Bronchial epithelial cell (primary cell): ENCODE measurements at regions not wholly inside any gene's neighbourhood (a gene's known extent, or its start where the extent isn't known, plus 50 kb on each side); places are given as distances from the start of the nearest gene placed in this dataset.

Experiments
- DNase-seq: peaks from one replicate; pipeline ENCODE4 v3.0.0-alpha.2; 2010; ENCODE audit warnings: low read depth
- FAIRE-seq: peaks from 2 replicates; lab custom pipeline; 2011; peaks lifted over from hg19 to GRCh38; lab: Jason Lieb, UNC
- H3K27me3 ChIP-seq: 2 replicates; pipeline ENCODE4 v1.5.1; 2011; ENCODE audit warnings: low read length; ENCODE audit not compliant: control insufficient read depth, insufficient read depth
- H3K36me3 ChIP-seq: 2 replicates; pipeline ENCODE4 v1.5.1; 2011; ENCODE audit warnings: low read length; ENCODE audit not compliant: control insufficient read depth, insufficient read depth
- H3K4me3 ChIP-seq: 2 replicates; pipeline ENCODE4 v1.5.1; 2011; ENCODE audit warnings: mild to moderate bottlenecking, low read depth, low read length, control low read depth
- TF ChIP-seq, protein P1 (sequence below): IDR thresholded peaks from 2 replicates; pipeline ENCODE4 v1.5.1; 2011; ENCODE audit warnings: mild to moderate bottlenecking, moderate library complexity, low read length, control low read depth, inconsistent platforms; ENCODE audit not compliant: insufficient read depth, severe bottlenecking

DNA sequence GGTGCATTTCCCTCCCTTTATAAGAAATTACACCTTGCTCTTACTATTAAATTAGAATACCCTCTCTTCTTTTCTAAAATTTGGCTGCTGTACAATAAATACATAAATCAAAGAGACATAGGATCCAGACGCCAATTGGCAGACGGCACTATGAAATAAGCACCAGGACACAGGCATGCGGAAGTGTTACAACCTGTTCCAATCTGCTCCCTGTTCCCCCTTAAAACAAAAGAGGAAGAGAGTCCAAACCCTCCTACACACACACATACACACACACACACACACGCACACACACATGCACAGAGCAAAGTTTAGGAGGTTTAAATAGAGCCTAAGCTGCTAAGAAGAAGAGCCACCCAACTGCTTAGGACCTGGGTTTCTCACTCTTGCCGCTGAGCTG lies 75.6 kb upstream of the ZNF507 start:
- TF ChIP-seq, protein P1, sequence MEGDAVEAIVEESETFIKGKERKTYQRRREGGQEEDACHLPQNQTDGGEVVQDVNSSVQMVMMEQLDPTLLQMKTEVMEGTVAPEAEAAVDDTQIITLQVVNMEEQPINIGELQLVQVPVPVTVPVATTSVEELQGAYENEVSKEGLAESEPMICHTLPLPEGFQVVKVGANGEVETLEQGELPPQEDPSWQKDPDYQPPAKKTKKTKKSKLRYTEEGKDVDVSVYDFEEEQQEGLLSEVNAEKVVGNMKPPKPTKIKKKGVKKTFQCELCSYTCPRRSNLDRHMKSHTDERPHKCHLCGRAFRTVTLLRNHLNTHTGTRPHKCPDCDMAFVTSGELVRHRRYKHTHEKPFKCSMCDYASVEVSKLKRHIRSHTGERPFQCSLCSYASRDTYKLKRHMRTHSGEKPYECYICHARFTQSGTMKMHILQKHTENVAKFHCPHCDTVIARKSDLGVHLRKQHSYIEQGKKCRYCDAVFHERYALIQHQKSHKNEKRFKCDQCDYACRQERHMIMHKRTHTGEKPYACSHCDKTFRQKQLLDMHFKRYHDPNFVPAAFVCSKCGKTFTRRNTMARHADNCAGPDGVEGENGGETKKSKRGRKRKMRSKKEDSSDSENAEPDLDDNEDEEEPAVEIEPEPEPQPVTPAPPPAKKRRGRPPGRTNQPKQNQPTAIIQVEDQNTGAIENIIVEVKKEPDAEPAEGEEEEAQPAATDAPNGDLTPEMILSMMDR: no peak
- Histone ChIP-seq H3K4me3 (no peak overlapping the region), H3K36me3 (no peaks in the 10 kb centered on the region), H3K27me3 (no peaks in the 10 kb centered on the region)
- DNase-seq (no peak), FAIRE-seq (peak; percentile 28)

DNA sequence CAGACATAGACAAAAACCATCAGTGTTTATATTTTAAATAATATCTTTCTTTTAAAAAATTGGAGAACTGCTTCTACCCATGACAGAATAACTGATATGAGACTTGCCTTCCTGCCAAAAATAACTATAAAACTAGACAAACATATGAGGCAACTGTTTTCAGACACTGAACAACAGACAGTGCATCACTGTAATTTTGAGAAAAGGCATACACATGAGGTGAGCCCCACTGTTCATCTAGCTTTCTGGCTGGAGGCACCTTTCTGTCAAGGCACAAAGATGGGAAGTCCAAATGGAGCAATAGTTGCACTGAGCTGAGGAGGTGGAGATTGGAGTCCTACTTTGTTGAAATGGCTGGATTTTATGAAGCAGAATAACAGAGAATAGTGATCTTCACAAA lies 71.9 kb upstream of the ZNF507 start:
- no peak overlapping the region for H3K4me3 ChIP-seq
- FAIRE-seq (no peak), DNase-seq (no peak)
- no peaks in the 10 kb centered on the region for H3K36me3 ChIP-seq
- no peaks in the 10 kb centered on the region for H3K27me3 ChIP-seq
- TF ChIP-seq, protein P1: no peak

DNA sequence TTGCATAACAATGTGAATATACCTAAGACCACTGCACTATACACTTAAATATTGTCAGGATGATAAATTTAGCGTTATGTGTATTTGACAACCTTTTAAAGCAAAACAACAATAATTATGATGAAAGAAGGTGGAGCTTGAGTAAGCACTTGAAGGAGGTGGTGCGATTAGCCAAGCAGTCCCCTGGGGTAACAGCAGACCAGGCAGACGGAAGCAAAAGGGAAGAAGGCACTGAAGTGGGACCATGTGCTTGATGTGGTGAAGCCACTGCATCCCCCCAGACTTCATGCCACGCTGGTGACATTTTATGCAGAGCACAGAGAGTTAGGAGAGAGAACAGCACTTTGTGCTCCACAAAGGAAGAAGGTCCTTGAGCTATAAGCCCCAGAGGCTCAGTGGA lies 58.3 kb upstream of the ZNF507 start:
- DNase-seq (no peak), FAIRE-seq (no peak)
- no peaks in the 10 kb centered on the region for H3K27me3 ChIP-seq

DNA sequence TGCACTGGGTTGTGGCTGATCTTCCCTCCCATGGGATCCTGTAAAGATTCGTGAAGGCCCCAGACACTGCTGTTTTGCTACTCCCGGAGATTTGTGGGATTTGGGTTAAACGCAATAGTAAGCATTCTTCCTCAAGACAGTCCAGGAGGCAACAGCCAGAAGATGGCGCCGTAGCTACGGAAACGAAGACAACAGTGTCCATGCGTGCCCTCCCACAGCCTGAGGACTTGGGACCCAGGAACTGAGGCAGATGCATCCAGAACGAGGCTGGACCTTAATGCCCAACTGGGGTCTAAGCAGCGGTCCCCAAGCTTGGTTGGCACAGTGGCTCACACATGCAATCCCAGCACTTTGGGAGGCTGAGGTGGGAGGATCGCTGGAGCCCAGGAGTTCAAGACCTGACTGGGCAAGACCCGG lies 57.6 kb upstream of the ZNF507 start:
- DNase-seq (peak; percentile 29), FAIRE-seq (no peak)
- Histone ChIP-seq H3K36me3 (no peaks in the 10 kb centered on the region), H3K4me3 (no peak overlapping the region), H3K27me3 (no peaks in the 10 kb centered on the region)
- TF ChIP-seq, protein P1: peak; percentile 48

More for the DNA sequence above, 58.3 kb upstream of the ZNF507 start:
- H3K36me3 ChIP-seq: no peaks in the 10 kb centered on the region
- H3K4me3 ChIP-seq: no peak overlapping the region
- TF ChIP-seq, protein P1: no peak

DNA sequence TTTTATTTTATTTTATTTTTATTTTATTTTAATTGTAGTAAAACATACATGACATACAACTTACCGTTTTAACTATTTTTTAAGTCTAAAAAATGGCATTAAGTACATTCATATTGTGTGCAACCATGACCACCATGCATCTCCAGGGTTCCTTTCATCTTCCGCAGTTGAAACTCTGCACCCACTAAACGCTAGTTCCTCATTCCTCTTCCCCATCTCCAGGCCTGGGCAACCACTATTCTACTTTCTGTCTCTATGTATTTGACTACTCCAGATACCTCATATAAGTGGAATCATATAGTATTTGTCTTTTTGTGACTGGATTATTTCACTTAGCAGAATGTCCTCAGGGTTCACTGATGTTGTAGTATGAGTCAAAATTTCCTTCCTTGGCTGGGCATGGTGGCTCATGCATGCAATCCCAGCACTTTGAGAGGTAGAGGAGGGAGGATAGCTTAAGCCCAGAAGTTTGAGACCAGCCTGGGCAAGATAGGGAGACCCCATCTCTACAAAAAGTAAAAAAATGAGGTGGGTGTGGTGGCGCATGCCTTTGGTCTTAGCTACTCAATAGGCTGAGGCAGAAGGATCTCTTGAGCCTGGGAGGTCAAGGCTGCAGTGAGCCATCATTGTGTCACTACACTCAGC lies 55.7 kb upstream of the ZNF507 start:
- FAIRE-seq (no peak), DNase-seq (no peak)
- Histone ChIP-seq H3K27me3 (no peaks in the 10 kb centered on the region), H3K36me3 (no peaks in the 10 kb centered on the region), H3K4me3 (no peak overlapping the region)
- TF ChIP-seq, protein P1: no peak

DNA sequence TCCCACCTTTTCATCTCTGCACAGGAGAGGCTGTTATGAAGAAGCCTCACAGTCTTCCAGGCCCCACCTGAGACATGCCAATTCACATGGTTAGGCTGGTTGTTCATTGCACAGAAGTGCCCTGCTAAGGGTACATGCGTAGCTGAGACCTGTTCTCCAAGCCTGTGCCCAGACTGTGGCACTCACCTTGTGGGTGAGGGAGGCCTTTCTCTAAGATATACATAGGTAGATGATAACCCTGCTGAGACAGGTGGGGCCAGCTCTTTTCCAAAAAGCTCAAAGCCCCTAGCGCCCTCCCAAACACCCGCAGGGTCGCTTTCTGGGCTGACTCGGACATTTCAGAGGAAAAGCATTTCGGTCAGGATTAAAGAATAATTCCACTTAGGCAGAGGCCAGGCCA lies 53.5 kb upstream of the ZNF507 start:
- TF ChIP-seq, protein P1: no peak
- Histone ChIP-seq H3K4me3 (no peak overlapping the region), H3K36me3 (no peaks in the 10 kb centered on the region), H3K27me3 (no peaks in the 10 kb centered on the region)
- no peak for FAIRE-seq
- DNase-seq: no peak
